WTC11 (cell line): ENCODE measurements at regions not wholly inside any gene's neighbourhood (a gene's known extent, or its start where the extent isn't known, plus 50 kb on each side); places are given as distances from the start of the nearest gene placed in this dataset.
"Not testable (repeated sequence)": the region's sequence is repeated elsewhere in the genome, so short reads cannot be mapped to it uniquely, and the experiment has no call there.

Experiments used
- ATAC-seq: fragments of 200-7000 bp; cut with Tn5 transposase; 2 replicates; pipeline ENCODE4 v1.10.0; 2021; ENCODE audit warnings: mild to moderate bottlenecking, moderate library complexity
- CTCF ChIA-PET: fragments of 300-600 bp; sonication (Branson Sonifier 250); formaldehyde crosslinking; loops from one replicate; lab custom pipeline; 2021; ENCODE audit warnings: antibody characterized with exemption; lab: Charles Lee
- POLR2A ChIA-PET: fragments of 350-600 bp; sonication (Branson Sonifier 250); formaldehyde crosslinking; loops from one replicate; lab custom pipeline; 2021; ENCODE audit warnings: antibody characterized with exemption; lab: Charles Lee
- DNase-seq: peaks from one replicate; pipeline ENCODE4 v3.0.0; 2021; ENCODE audit warnings: low spot score
- H3K27ac Mint-ChIP-seq: 2 replicates; pipeline ENCODE4 v1.8.0; 2021; ENCODE audit warnings: mixed read lengths
- H3K27me3 Mint-ChIP-seq: 2 replicates; pipeline ENCODE4 v1.8.0; 2021; ENCODE audit warnings: low read depth, mild to moderate bottlenecking, moderate library complexity, mixed read lengths
- H3K36me3 Mint-ChIP-seq: 2 replicates; pipeline ENCODE4 v1.8.0; 2021; ENCODE audit warnings: mixed read lengths
- H3K4me1 Mint-ChIP-seq: 2 replicates; pipeline ENCODE4 v1.8.0; 2022; ENCODE audit warnings: mixed read lengths
- H3K4me3 Mint-ChIP-seq: 2 replicates; pipeline ENCODE4 v1.8.0; 2021; ENCODE audit warnings: mild to moderate bottlenecking, moderate library complexity, mixed read lengths
- H3K9me3 Mint-ChIP-seq: 2 replicates; pipeline ENCODE4 v1.8.0; 2021; ENCODE audit warnings: mixed read lengths
- ARID4B ChIP-seq: sonication (generic); formaldehyde crosslinking; IDR thresholded peaks from 2 replicates; pipeline ENCODE4 v1.8.0; 2023; ENCODE audit warnings: missing genetic modification reagents, mild to moderate bottlenecking, borderline replicate concordance
- ATF6 ChIP-seq: sonication (generic); formaldehyde crosslinking; IDR thresholded peaks from 2 replicates; pipeline ENCODE4 v1.8.1; 2023; ENCODE audit warnings: mild to moderate bottlenecking, missing genetic modification reagents
- CDX4 ChIP-seq: fragments of 250-450 bp; sonication (Bioruptor Pico); IDR thresholded peaks from 2 replicates; pipeline ENCODE4 v1.9.0; 2021; ENCODE audit warnings: moderate library complexity, mild to moderate bottlenecking, inconsistent platforms, borderline replicate concordance
- CTCF ChIP-seq: fragments of 200-600 bp; IDR thresholded peaks from 2 replicates; pipeline ENCODE4 v1.8.0; 2022; ENCODE audit warnings: antibody characterized with exemption
- EMX1 ChIP-seq: fragments of 250-450 bp; sonication (Bioruptor Pico); IDR thresholded peaks from 2 replicates; pipeline ENCODE4 v1.8.0; 2021; ENCODE audit warnings: mild to moderate bottlenecking
- FOXK1 ChIP-seq: sonication (generic); formaldehyde crosslinking; IDR thresholded peaks from 2 replicates; pipeline ENCODE4 v1.8.0; 2022; ENCODE audit warnings: mild to moderate bottlenecking, moderate library complexity, missing genetic modification reagents
- IRF1 ChIP-seq: sonication (generic); formaldehyde crosslinking; IDR thresholded peaks from 2 replicates; pipeline ENCODE4 v1.8.0; 2023; ENCODE audit warnings: missing genetic modification reagents
- NR2C2 ChIP-seq: sonication (generic); formaldehyde crosslinking; IDR thresholded peaks from 2 replicates; pipeline ENCODE4 v1.8.0; 2022; ENCODE audit warnings: mild to moderate bottlenecking, missing genetic modification reagents
- SP1 ChIP-seq: sonication (generic); formaldehyde crosslinking; conservative IDR thresholded peaks from 2 replicates; pipeline ENCODE4 v1.8.1; 2022; ENCODE audit warnings: missing genetic modification reagents
- TCF7 ChIP-seq: sonication (generic); formaldehyde crosslinking; IDR thresholded peaks from 2 replicates; pipeline ENCODE4 v1.8.0; 2022; ENCODE audit warnings: mild to moderate bottlenecking, low read depth, missing genetic modification reagents, moderate library complexity
- TP53 ChIP-seq: sonication (generic); formaldehyde crosslinking; IDR thresholded peaks from 2 replicates; pipeline ENCODE4 v1.8.1; 2023; ENCODE audit warnings: mild to moderate bottlenecking, missing genetic modification reagents
- USF1 ChIP-seq: sonication (generic); formaldehyde crosslinking; IDR thresholded peaks from 2 replicates; pipeline ENCODE4 v1.8.0; 2022; ENCODE audit warnings: mild to moderate bottlenecking, missing genetic modification reagents
- ZBTB21 ChIP-seq: sonication (generic); formaldehyde crosslinking; IDR thresholded peaks from 2 replicates; pipeline ENCODE4 v1.8.1; 2023; ENCODE audit warnings: mild to moderate bottlenecking, missing genetic modification reagents, borderline replicate concordance
- ZBTB43 ChIP-seq: sonication (generic); formaldehyde crosslinking; IDR thresholded peaks from 2 replicates; pipeline ENCODE4 v1.8.1; 2023; ENCODE audit warnings: mild to moderate bottlenecking, missing genetic modification reagents
- ZNF219 ChIP-seq: sonication (generic); formaldehyde crosslinking; IDR thresholded peaks from 2 replicates; pipeline ENCODE4 v1.8.0; 2023; ENCODE audit warnings: missing genetic modification reagents, mild to moderate bottlenecking, borderline replicate concordance

- no peak for DNase-seq
- no peak for TF ChIP-seq ARID4B
- no peak for TF ChIP-seq FOXK1 (CRISPR knock-in tag)
- no peak for TF ChIP-seq EMX1
- TF ChIP-seq ZBTB43 (CRISPR knock-in tag) = no peak
- no peak for TF ChIP-seq ATF6 (CRISPR knock-in tag)
- TF ChIP-seq TCF7 (CRISPR knock-in tag) = no peak
- TF ChIP-seq ZBTB21 (CRISPR knock-in tag) = no peak
- no peak for TF ChIP-seq CDX4
- TF ChIP-seq ZNF219 (CRISPR knock-in tag) = no peak
- no peak for TF ChIP-seq NR2C2 (CRISPR knock-in tag)
- no peak for TF ChIP-seq USF1 (CRISPR knock-in tag)
- no peak for TF ChIP-seq IRF1
- TF ChIP-seq TP53 (CRISPR knock-in tag) = no peak
- no peak for TF ChIP-seq CTCF
- no peak for TF ChIP-seq SP1 (CRISPR knock-in tag)
- no peak for ATAC-seq
- Mint-ChIP-seq H3K27me3 (peaks cover 31% of the 10 kb centered on the region), H3K4me1 (no peaks in the 10 kb centered on the region), H3K9me3 (peaks cover 43% of the 10 kb centered on the region), H3K27ac (no peak overlapping the region), H3K4me3 (no peak overlapping the region), H3K36me3 (peaks cover 59% of the 10 kb centered on the region)
- POLR2A ChIA-PET = no interaction called here
- CTCF ChIA-PET = no interaction called here
These were observed 481.6 kb downstream of the SPATA31A7 start for GRCh38 chr9:61671276-61671973.

- ATAC-seq, DNase-seq, H3K4me3 Mint-ChIP-seq, POLR2A ChIA-PET, H3K4me1 Mint-ChIP-seq, CTCF ChIA-PET, H3K27ac Mint-ChIP-seq: not testable (repeated sequence)
- H3K9me3 Mint-ChIP-seq = peaks cover 48% of the 10 kb centered on the region
- H3K36me3 Mint-ChIP-seq = peaks cover 61% of the 10 kb centered on the region
- H3K27me3 Mint-ChIP-seq = peaks cover 35% of the 10 kb centered on the region
These were observed 482.3 kb downstream of the SPATA31A7 start for GRCh38 chr9:61672107-61672541.

GRCh38 chr9:61672645-61673167 is 482.9 kb downstream of the SPATA31A7 start:
- ATAC-seq, CTCF ChIA-PET, H3K4me3 Mint-ChIP-seq, POLR2A ChIA-PET, DNase-seq, H3K27ac Mint-ChIP-seq, H3K4me1 Mint-ChIP-seq: not testable (repeated sequence)
- Mint-ChIP-seq H3K27me3 (peaks cover 35% of the 10 kb centered on the region), H3K9me3 (peaks cover 51% of the 10 kb centered on the region), H3K36me3 (peaks cover 64% of the 10 kb centered on the region)
